ENCODE measurements at regions not wholly inside any gene's neighbourhood (a gene's known extent, or its start where the extent isn't known, plus 50 kb on each side); places are given as distances from the start of the nearest gene placed in this dataset.

- TF ChIP-seq, protein P1, sequence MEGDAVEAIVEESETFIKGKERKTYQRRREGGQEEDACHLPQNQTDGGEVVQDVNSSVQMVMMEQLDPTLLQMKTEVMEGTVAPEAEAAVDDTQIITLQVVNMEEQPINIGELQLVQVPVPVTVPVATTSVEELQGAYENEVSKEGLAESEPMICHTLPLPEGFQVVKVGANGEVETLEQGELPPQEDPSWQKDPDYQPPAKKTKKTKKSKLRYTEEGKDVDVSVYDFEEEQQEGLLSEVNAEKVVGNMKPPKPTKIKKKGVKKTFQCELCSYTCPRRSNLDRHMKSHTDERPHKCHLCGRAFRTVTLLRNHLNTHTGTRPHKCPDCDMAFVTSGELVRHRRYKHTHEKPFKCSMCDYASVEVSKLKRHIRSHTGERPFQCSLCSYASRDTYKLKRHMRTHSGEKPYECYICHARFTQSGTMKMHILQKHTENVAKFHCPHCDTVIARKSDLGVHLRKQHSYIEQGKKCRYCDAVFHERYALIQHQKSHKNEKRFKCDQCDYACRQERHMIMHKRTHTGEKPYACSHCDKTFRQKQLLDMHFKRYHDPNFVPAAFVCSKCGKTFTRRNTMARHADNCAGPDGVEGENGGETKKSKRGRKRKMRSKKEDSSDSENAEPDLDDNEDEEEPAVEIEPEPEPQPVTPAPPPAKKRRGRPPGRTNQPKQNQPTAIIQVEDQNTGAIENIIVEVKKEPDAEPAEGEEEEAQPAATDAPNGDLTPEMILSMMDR (IDR thresholded peaks at IDR 0.05; ENCODE audit: extremely low read depth in 1 of 2, insufficient read depth in 1 of 2, low read depth in 1 of 2, low read length in 2 of 2): no peak
- TF ChIP-seq MAX (IDR thresholded peaks at IDR 0.05; ENCODE audit: insufficient read depth, insufficient read length) (no peak), EZH2 (IDR thresholded peaks at IDR 0.05; ENCODE audit: borderline replicate concordance, low read depth, low read length, severe bottlenecking) (no peak), POLR2A (IDR thresholded peaks at IDR 0.05; ENCODE audit: low read depth, low read length) (no peak), POLR2AphosphoS5 (IDR thresholded peaks at IDR 0.05; ENCODE audit: insufficient read depth, low read depth, low read length) (no peak)
Observed at GRCh38 chr13:80881034-80881433, 540.1 kb upstream of the SPRY2 start.

Data from endothelial cell of umbilical vein (primary cell).